ENCODE measurements at regions not wholly inside any gene's neighbourhood (a gene's known extent, or its start where the extent isn't known, plus 50 kb on each side); places are given as distances from the start of the nearest gene placed in this dataset.

DNA sequence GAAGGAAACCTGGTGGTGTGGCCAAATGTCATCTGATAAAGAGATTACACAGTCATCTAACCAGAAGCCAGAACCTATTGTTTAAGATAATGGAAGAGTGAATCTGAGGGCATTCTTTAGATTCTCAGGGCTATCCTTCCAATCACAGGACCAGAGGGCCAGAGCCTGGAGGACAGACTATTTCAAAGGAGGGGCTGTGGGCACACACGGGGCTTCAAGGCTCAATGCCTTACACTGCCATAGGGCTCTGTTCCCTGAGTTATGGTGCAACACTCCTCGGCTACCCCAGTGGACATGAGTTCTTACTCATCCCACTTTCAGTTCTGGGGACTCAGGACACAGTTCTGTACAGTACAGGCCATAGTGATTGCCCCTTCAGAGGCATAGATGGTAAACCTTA lies 343.9 kb upstream of the ALCAM start:
- H3K27ac Mint-ChIP-seq = no peak overlapping the region
- H3K9me3 Mint-ChIP-seq = no peaks in the 10 kb centered on the region
- DNase-seq (ENCODE audit: low spot score) = no peak
- no peak overlapping the region for H3K4me3 Mint-ChIP-seq (ENCODE audit: low read depth)
- no peaks in the 10 kb centered on the region for H3K36me3 Mint-ChIP-seq (ENCODE audit: low read depth)
- no peaks in the 10 kb centered on the region for H3K27me3 Mint-ChIP-seq (ENCODE audit: low read depth)
- no peaks in the 10 kb centered on the region for H3K4me1 Mint-ChIP-seq (ENCODE audit: low read depth)
- intact Hi-C loops (cut with micrococcal nuclease) = no loop called here

DNA sequence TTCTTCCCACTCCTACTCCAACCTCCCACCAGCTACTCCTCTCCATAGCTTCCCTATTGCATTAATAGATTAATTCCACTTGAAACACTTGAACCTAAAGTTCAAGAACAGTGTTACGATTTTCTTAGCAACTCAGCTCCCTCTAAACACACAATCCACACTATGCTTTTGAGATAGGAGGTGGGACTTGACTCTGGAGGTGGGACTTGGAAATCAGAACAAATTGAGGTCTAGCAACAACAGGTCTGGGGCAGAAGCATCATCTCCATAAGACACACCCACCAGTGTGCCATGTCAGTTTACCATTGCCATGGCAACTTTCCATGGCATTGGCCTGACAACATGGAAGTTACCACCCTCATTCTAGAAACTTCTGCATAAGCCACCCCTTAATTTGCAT lies 336.5 kb upstream of the ALCAM start:
- Mint-ChIP-seq H3K9me3 (no peaks in the 10 kb centered on the region), H3K27ac (no peak overlapping the region)

DNA sequence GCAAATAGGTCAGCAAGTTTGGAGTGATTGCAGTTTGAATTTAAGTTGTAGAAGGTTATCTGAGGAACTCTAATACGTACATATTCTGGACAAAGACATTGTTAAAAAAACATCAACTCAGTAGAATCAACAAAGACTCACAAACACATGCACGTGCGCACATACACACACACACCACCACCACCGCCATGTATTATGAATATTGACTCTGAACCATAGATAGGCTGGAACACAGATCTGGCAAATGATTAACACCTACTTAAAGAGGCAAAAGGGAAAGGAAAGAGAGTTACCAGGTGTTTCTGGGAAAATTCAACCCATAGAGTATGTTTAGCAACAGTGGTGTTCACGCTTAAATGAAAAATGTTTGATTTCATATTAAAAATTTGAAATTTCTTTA lies 334.2 kb upstream of the ALCAM start:
- Mint-ChIP-seq H3K27me3 (ENCODE audit: low read depth) (no peaks in the 10 kb centered on the region), H3K27ac (no peak overlapping the region), H3K4me3 (ENCODE audit: low read depth) (no peak overlapping the region), H3K36me3 (ENCODE audit: low read depth) (no peaks in the 10 kb centered on the region), H3K9me3 (no peaks in the 10 kb centered on the region), H3K4me1 (ENCODE audit: low read depth) (no peaks in the 10 kb centered on the region)
- no peak for DNase-seq (ENCODE audit: low spot score)
- intact Hi-C loops (cut with micrococcal nuclease) = no loop called here

More for the DNA sequence above, 336.5 kb upstream of the ALCAM start:
- Mint-ChIP-seq H3K4me3 (ENCODE audit: low read depth) (no peak overlapping the region), H3K27me3 (ENCODE audit: low read depth) (no peaks in the 10 kb centered on the region), H3K36me3 (ENCODE audit: low read depth) (no peaks in the 10 kb centered on the region), H3K4me1 (ENCODE audit: low read depth) (no peaks in the 10 kb centered on the region)
- no peak for DNase-seq (ENCODE audit: low spot score)
- intact Hi-C loops (cut with micrococcal nuclease) = no loop called here

DNA sequence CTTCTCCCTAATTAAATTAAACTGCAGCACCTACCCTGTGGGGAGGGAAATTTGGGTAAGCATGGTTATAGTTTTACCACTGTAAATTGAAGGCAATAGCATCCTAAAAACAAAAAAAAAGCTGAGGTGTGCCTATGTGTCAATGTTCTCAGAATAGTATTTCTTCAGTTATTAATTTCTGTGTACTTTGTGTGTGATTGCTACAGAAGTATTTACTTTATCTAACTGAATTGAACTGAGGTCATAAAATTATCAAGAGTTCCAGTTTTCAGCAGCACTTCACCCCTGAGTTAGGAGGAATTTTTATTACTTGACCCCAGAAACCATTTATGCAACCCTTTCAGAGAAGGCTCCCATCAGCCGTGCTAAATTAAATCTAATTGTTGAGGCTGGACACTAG lies 333.6 kb upstream of the ALCAM start:
- Mint-ChIP-seq H3K27me3 (ENCODE audit: low read depth) (no peaks in the 10 kb centered on the region), H3K9me3 (no peaks in the 10 kb centered on the region), H3K4me1 (ENCODE audit: low read depth) (no peaks in the 10 kb centered on the region), H3K27ac (no peak overlapping the region), H3K36me3 (ENCODE audit: low read depth) (no peaks in the 10 kb centered on the region), H3K4me3 (ENCODE audit: low read depth) (no peak overlapping the region)
- intact Hi-C loops (cut with micrococcal nuclease) = no loop called here
- no peak for DNase-seq (ENCODE audit: low spot score)

DNA sequence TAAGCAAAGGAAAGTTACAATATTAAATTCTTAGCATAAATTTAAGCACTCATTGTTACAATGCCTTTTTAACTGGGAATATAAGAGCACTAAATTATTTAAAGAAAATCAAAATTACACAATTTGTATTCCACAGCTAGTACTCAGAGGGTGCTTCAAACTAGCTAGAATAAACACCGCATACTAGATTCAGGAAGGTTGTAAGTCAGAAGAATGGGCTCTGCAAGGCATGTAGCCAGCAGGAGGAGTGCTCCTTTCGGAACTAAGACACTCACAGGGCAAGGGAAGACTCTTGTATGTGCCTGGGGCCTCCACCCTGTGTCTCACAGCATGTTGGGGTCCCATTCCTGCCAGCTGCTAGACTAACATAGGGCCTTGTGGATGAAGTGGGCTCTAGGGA lies 327.7 kb upstream of the ALCAM start:
- H3K4me1 Mint-ChIP-seq (ENCODE audit: low read depth) = no peaks in the 10 kb centered on the region

DNA sequence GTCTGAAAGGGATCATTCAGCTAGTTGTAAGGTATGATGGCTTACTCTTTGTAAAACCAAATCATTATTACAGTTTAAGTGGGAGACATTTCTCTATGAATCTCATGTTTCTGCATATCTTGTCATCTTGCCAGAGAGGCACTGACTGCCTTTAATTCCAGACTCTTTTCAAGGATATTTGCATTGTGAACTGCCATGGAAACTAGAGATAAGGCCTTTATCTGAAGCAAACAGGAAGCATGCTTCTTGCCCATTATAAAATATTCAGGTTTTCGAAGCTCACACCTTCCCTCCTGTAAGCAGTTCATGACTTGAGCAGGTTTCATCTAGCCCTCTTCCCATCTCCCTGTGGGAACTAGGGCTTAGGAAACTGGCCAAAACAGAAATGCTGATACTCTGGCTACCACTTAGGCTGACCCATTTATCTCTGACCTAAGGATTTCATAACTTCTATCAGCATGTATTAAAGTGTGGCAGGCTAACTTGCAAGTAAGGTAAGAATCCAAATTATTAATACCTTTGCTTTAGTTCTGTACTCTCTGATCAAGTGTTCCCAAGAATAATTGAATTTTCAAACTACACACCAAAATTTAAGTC lies 326.6 kb upstream of the ALCAM start:
- no peak for DNase-seq (ENCODE audit: low spot score)
- Mint-ChIP-seq H3K27ac (no peak overlapping the region), H3K9me3 (no peaks in the 10 kb centered on the region), H3K4me1 (ENCODE audit: low read depth) (no peaks in the 10 kb centered on the region), H3K4me3 (ENCODE audit: low read depth) (no peak overlapping the region), H3K36me3 (ENCODE audit: low read depth) (no peaks in the 10 kb centered on the region), H3K27me3 (ENCODE audit: low read depth) (no peaks in the 10 kb centered on the region)
- intact Hi-C loops (cut with micrococcal nuclease) = no loop called here

More for the DNA sequence above, 327.7 kb upstream of the ALCAM start:
- intact Hi-C loops (cut with micrococcal nuclease) = no loop called here
- Mint-ChIP-seq H3K27me3 (ENCODE audit: low read depth) (no peaks in the 10 kb centered on the region), H3K9me3 (no peaks in the 10 kb centered on the region), H3K27ac (no peak overlapping the region), H3K4me3 (ENCODE audit: low read depth) (no peak overlapping the region), H3K36me3 (ENCODE audit: low read depth) (no peaks in the 10 kb centered on the region)
- no peak for DNase-seq (ENCODE audit: low spot score)

DNA sequence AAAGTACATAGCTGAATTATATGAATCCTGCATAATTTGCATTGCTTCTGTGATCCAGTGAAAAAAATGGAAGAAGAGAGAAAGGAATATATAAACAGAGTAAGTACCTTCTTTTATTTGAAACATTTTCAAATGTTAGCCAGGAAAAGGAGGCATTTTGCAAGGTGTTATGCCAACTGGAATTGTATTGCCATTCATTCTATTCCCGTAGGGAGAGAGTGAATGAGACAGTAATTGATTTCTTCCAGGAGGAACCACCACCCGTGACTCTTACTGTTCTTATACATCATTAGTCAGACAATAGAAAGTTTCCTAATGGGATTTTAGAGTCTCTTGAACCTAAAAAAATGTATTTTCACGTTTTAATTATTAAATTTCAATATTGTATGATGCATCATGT lies 324.1 kb upstream of the ALCAM start:
- intact Hi-C loops (cut with micrococcal nuclease) = no loop called here
- no peaks in the 10 kb centered on the region for H3K36me3 Mint-ChIP-seq (ENCODE audit: low read depth)

DNA sequence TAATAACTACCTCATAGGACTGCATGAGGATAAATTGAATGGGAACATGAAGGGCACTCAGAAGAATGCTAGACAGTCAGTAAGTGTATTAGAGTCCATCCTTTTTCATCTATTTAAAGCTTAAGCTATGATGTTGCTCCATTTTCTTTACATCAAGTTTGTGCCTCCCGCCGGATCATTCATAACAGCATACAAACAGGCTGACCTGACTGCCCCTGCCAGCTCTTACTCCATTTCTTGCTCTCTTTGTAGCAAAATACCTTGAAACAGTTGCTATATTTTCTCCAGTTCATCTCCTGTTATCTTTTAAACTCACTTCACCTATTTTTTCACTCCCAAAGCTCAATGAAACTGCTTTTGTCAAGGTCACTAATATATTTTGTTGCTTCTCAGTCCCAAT lies 315.6 kb upstream of the ALCAM start:
- intact Hi-C loops (cut with micrococcal nuclease) = no loop called here
- H3K27ac Mint-ChIP-seq = no peak overlapping the region
- H3K4me1 Mint-ChIP-seq (ENCODE audit: low read depth) = no peaks in the 10 kb centered on the region
- no peaks in the 10 kb centered on the region for H3K9me3 Mint-ChIP-seq
- H3K27me3 Mint-ChIP-seq (ENCODE audit: low read depth) = no peaks in the 10 kb centered on the region
- H3K4me3 Mint-ChIP-seq (ENCODE audit: low read depth) = no peak overlapping the region
- DNase-seq (ENCODE audit: low spot score) = no peak
- no peaks in the 10 kb centered on the region for H3K36me3 Mint-ChIP-seq (ENCODE audit: low read depth)

More for the DNA sequence above, 324.1 kb upstream of the ALCAM start:
- H3K27ac Mint-ChIP-seq = no peak overlapping the region
- DNase-seq (ENCODE audit: low spot score) = no peak
- H3K9me3 Mint-ChIP-seq = no peaks in the 10 kb centered on the region
- H3K27me3 Mint-ChIP-seq (ENCODE audit: low read depth) = no peaks in the 10 kb centered on the region
- no peak overlapping the region for H3K4me3 Mint-ChIP-seq (ENCODE audit: low read depth)
- no peaks in the 10 kb centered on the region for H3K4me1 Mint-ChIP-seq (ENCODE audit: low read depth)

DNA sequence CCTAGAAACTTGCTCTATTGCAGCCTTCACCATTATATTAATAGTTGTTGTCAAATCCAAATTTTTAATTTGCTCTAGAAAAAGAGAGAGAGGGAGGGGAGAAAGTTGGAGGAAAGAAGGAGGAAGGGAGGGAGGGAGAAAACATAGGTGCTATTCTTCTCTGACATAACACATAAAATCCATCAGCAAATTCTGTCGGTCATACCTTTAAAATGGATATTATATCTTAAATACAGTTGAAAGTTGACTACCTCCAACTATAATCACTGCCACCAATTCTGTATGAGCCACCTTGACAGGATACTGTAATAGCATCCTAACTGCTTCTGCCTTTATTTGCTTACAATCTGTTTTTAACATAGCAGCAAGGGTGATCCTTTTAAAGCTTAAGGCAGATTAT lies 314.7 kb upstream of the ALCAM start:
- Mint-ChIP-seq H3K27ac (no peak overlapping the region), H3K27me3 (ENCODE audit: low read depth) (no peaks in the 10 kb centered on the region), H3K4me1 (ENCODE audit: low read depth) (no peaks in the 10 kb centered on the region), H3K9me3 (no peaks in the 10 kb centered on the region), H3K36me3 (ENCODE audit: low read depth) (no peaks in the 10 kb centered on the region), H3K4me3 (ENCODE audit: low read depth) (no peak overlapping the region)
- intact Hi-C loops (cut with micrococcal nuclease) = no loop called here
- no peak for DNase-seq (ENCODE audit: low spot score)

DNA sequence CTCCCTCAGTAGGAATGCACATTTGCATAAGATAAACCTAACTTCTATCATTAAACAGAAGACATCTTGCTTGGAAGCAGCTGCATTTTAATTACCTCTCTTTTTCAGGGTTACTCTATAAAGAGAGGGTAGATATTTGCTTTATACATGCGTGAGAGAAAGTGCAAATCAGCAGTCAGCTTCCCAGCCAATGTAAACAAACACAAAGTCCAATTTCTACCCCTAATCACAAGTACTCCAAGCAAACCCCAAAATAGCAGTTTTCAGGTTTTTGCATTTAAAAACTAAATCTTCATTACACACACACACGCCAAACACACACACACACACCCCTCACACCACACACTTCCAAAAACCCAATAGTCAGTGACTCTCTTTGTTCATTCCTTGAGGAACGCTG lies 303.9 kb upstream of the ALCAM start:
- no peak for DNase-seq (ENCODE audit: low spot score)
- Mint-ChIP-seq H3K4me3 (ENCODE audit: low read depth) (no peak overlapping the region), H3K27ac (no peak overlapping the region), H3K27me3 (ENCODE audit: low read depth) (no peaks in the 10 kb centered on the region), H3K9me3 (no peaks in the 10 kb centered on the region), H3K4me1 (ENCODE audit: low read depth) (no peaks in the 10 kb centered on the region), H3K36me3 (ENCODE audit: low read depth) (no peaks in the 10 kb centered on the region)
- intact Hi-C loops (cut with micrococcal nuclease) = no loop called here

DNA sequence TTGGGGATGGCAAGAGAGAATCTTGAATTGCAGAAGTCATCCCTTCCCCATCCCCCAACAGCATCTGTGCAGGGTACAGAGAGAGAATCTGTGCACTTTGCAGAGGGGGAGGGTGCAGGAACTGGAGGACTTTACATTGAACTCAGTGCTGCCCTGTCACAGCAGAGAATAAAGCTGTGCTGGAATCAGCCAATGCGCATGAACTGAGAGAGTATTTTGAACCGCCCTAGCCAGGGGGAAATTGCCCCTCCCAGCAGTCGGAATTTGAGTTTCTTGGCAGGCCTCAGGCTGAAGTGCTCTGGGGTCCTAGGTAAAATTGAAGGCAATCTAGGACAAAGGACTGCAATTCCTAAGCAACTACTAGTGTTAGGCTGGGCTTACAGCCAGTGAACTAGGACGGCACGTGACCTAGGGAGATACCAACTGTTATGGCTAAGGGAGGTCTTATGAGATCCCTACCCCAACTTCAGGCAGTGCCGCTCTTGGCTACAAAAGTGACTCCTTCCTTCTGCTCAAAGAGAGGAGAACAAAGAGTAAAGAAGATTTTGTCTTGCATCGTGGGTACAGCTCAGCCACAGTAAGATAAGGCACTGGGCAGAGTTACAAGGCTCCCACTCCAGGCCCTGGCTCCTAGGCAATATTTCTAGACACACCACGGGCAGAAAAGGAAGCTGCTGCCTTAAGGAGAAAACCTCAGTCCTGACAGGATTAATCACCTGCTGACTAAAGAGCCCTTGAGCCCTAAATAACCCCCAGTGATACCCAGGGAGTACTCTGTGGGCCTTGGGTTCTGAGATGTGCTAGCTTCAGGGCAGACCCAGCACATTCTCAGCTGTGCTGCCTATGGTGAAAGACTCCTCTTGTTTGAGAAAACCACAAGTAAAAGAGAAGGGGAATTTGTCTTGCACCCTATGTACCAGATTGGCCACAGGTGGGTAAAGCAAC lies 300.5 kb upstream of the ALCAM start:
- no peaks in the 10 kb centered on the region for H3K9me3 Mint-ChIP-seq
- H3K4me3 Mint-ChIP-seq (ENCODE audit: low read depth) = no peak overlapping the region
- DNase-seq (ENCODE audit: low spot score) = no peak
- no peak overlapping the region for H3K27ac Mint-ChIP-seq
- intact Hi-C loops (cut with micrococcal nuclease) = no loop called here
- no peaks in the 10 kb centered on the region for H3K27me3 Mint-ChIP-seq (ENCODE audit: low read depth)
- no peaks in the 10 kb centered on the region for H3K36me3 Mint-ChIP-seq (ENCODE audit: low read depth)
- no peaks in the 10 kb centered on the region for H3K4me1 Mint-ChIP-seq (ENCODE audit: low read depth)

DNA sequence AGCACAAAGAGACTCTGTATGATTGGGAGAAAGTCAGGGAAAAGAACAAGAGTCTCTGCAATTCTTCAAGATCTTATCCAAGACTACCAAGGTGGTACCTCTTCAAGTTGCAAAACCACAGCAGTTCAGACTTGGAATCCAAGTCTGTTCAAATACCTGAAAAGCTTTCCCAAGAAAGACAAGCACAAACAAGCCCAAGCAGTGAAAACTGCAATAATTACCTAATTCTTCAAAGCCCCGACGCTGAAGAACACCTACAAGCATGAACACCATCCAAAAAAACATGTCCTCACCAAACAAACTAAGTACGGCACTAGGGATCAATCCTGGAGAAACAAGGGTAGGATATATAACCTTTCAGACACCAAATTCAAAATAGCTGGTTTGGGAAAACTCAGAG lies 299.3 kb upstream of the ALCAM start:
- Mint-ChIP-seq H3K4me3 (ENCODE audit: low read depth) (no peak overlapping the region), H3K27me3 (ENCODE audit: low read depth) (no peaks in the 10 kb centered on the region), H3K36me3 (ENCODE audit: low read depth) (no peaks in the 10 kb centered on the region), H3K27ac (no peak overlapping the region), H3K9me3 (no peaks in the 10 kb centered on the region), H3K4me1 (ENCODE audit: low read depth) (no peaks in the 10 kb centered on the region)
- intact Hi-C loops (cut with micrococcal nuclease) = no loop called here
- DNase-seq (ENCODE audit: low spot score) = no peak

DNA sequence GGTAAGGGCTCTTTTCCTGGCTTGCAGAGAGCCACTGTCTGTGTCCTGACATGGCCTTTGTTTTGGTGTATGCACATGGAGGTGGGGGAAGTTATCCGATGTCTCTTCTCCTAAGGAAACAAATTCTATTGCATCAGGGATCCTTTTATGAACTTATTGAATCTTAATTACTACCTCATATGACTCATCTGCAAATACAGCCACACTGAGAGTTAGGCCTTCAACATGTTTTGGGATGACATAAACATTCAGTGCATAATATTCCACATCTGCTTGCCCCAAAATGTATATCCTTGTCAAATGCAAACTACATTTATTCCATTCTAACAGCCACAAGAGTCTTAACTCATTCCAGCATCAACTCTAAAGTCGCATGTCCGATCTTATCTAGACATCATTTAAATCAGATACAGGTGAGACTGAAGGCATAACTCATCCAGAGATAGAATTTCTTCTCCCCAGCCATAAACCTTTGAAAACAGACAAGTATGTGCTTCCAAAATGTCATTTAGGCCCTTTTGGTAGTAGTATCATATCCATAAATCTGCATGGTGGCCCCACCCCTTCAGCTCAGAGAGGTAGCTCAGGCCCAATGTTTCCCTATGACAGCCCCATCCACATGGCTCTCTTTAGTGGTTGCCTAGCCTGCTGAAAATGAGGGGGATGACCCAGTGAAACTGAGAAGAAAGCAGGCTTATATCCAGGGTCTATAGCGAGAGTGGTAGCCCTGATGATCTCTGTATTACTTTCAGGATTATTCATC lies 289.5 kb upstream of the ALCAM start:
- intact Hi-C loops (cut with micrococcal nuclease) = no loop called here
- H3K36me3 Mint-ChIP-seq (ENCODE audit: low read depth) = no peaks in the 10 kb centered on the region
- H3K4me1 Mint-ChIP-seq (ENCODE audit: low read depth) = no peaks in the 10 kb centered on the region
- no peak overlapping the region for H3K27ac Mint-ChIP-seq
- no peaks in the 10 kb centered on the region for H3K27me3 Mint-ChIP-seq (ENCODE audit: low read depth)
- no peaks in the 10 kb centered on the region for H3K9me3 Mint-ChIP-seq
- DNase-seq (ENCODE audit: low spot score) = no peak
- H3K4me3 Mint-ChIP-seq (ENCODE audit: low read depth) = no peak overlapping the region

All from activated T-helper 2 cell treated with anti-CD3 and anti-CD28 coated beads, Interferon-gamma antibody, Interleukin-2, Interleukin-4, amounts not matched to agents 10 μg/mL and 5 μg/mL and 100 μg/mL, durations not matched to agents 14 hours and 24 hours and 36 hours (primary cell).